Astrocyte (in vitro differentiated cells and primary cell): ENCODE measurements at regions not wholly inside any gene's neighbourhood (a gene's known extent, or its start where the extent isn't known, plus 50 kb on each side); places are given as distances from the start of the nearest gene placed in this dataset.

Source experiments
- CTCF ChIP-seq: IDR thresholded peaks from 2 replicates; pipeline ENCODE4 v1.5.1; 2011; ENCODE audit warnings: low read depth, mild to moderate bottlenecking, inconsistent platforms, low read length, moderate library complexity; ENCODE audit not compliant: insufficient read depth
- EZH2 ChIP-seq: IDR thresholded peaks from 2 replicates; pipeline ENCODE4 v1.6.1; 2012; ENCODE audit warnings: mild to moderate bottlenecking, low read length, inconsistent platforms; ENCODE audit not compliant: insufficient read depth

DNA sequence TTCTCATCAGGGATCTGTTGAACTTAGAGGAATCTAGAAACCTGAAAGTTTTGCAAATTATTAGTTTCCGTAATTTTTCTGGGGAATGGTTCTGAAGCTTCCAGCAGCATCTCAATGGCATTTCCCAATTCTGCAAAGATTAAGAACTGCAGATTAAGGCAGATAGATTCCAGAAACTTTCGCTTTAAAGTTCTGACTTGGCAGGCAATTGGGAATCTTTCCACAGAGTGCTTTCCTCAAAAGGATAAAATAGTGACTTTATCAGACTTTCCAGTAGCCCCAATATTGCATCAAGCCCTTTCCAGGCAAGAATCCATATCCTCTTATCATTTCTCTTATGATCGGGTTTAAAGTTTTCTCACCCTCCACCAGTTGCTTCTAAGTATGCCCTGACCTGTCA, 261.1 kb downstream of the FNDC1 start:
- no peak for TF ChIP-seq CTCF
- TF ChIP-seq EZH2: no peak
